HCT116 (cell line): ENCODE measurements at regions not wholly inside any gene's neighbourhood (a gene's known extent, or its start where the extent isn't known, plus 50 kb on each side); places are given as distances from the start of the nearest gene placed in this dataset.

Experiments used
- ATAC-seq: fragments of 200-7000 bp; cut with Tn5 transposase; 2 replicates; pipeline ENCODE4 v1.9.1; 2020; ENCODE audit warnings: mild to moderate bottlenecking, moderate library complexity
- BruUV-seq: library from RNA; stranded (reverse); fragments of 400-500 nt; replicated peaks from 2 replicates; lab custom pipeline; 2021; lab: Mats Ljungman, UMichigan
- CTCF ChIA-PET: fragments of 300-600 bp; sonication (Branson Sonifier 250); formaldehyde crosslinking; loops from one replicate; lab custom pipeline; 2021; ENCODE audit warnings: antibody characterized with exemption; lab: Charles Lee
- POLR2A ChIA-PET: fragments of 300-600, 350-600 bp; sonication (Branson Sonifier 250); formaldehyde crosslinking; loops from one replicate; lab custom pipeline; 2021; ENCODE audit warnings: antibody characterized with exemption; lab: Charles Lee
- RAD21 ChIA-PET, 2 experiments: fragments of 300-600 bp; sonication (Branson Sonifier 250); formaldehyde crosslinking; loops; one replicate each; lab custom pipeline; 2023; ENCODE audit warnings: low total read pairs in 2 of 2; ENCODE audit not compliant: uncharacterized antibody in 2 of 2, unreplicated experiment in 2 of 2, low non-redundant PET in 1 of 2; lab: Charles Lee
- DNase-seq: peaks from one replicate; pipeline ENCODE4 v3.0.0-alpha.2; 2010; ENCODE audit warnings: low read depth, low spot score
- H2AFZ ChIP-seq: fragments of 200-600 bp; shearing (Covaris generic), sonication (generic); 2 replicates; pipeline ENCODE4 v1.6.1; 2017; ENCODE audit warnings: low read depth, mixed run types, mixed read lengths, antibody characterized with exemption, low read length; ENCODE audit not compliant: poor library complexity, severe bottlenecking
- H3K27ac ChIP-seq: 2 replicates; pipeline ENCODE4 v1.5.1; 2012; ENCODE audit warnings: low read depth, low read length
- H3K27me3 ChIP-seq: fragments of 200-600 bp; sonication (generic); 2 replicates; pipeline ENCODE4 v1.6.1; 2016; ENCODE audit warnings: mixed run types, low read length, mixed read lengths; ENCODE audit not compliant: insufficient read depth
- H3K36me3 ChIP-seq, 2 experiments: fragments of 200-500 bp in 1 of 2; fragments of 200-600 bp in 1 of 2; sonication (Bioruptor generic) in 1 of 2; sonication (generic) in 1 of 2; 2 replicates each; pipeline versions ENCODE4 v1.5.1 to v1.6.1; 2014 to 2016; ENCODE audit warnings: low read length in 2 of 2, inconsistent platforms in 1 of 2, mixed read lengths in 1 of 2, mixed run types in 1 of 2; ENCODE audit not compliant: insufficient read depth in 2 of 2, control insufficient read depth in 1 of 2
- H3K4me1 ChIP-seq, 2 experiments: fragments of 200-600 bp in 1 of 2; sonication (generic) in 1 of 2; 2 replicates each; pipeline versions ENCODE4 v1.5.1 to v1.6.1; 2012 to 2017; ENCODE audit warnings: low read length in 2 of 2, inconsistent platforms in 1 of 2, mild to moderate bottlenecking in 1 of 2, mixed read lengths in 1 of 2, mixed run types in 1 of 2, moderate library complexity in 1 of 2; ENCODE audit not compliant: insufficient read depth in 2 of 2, control insufficient read depth in 1 of 2
- H3K4me2 ChIP-seq: fragments of 200-600 bp; sonication (generic); 2 replicates; pipeline ENCODE4 v1.6.1; 2017; ENCODE audit warnings: mixed run types, low read length, mixed read lengths
- H3K4me3 ChIP-seq, 2 experiments: fragments of 200-600 bp in 1 of 2; sonication (generic) in 1 of 2; replicated peaks in 1 of 2; 2 replicates each; pipeline ENCODE4 v1.5.1; 2011 to 2016; ENCODE audit warnings: low read length in 2 of 2, control low read depth in 1 of 2, low read depth in 1 of 2, mild to moderate bottlenecking in 1 of 2, mixed read lengths in 1 of 2, mixed run types in 1 of 2
- H3K79me2 ChIP-seq: fragments of 200-600 bp; sonication (generic); 2 replicates; pipeline ENCODE4 v1.6.1; 2017; ENCODE audit warnings: mild to moderate bottlenecking, mixed run types, low read length, moderate library complexity, mixed read lengths; ENCODE audit not compliant: insufficient read depth
- H3K9ac ChIP-seq: fragments of 200-600 bp; sonication (generic); 2 replicates; pipeline ENCODE4 v1.6.1; 2016; ENCODE audit warnings: low read length, mixed read lengths
- H3K9me2 ChIP-seq: fragments of 200-600 bp; sonication (generic), shearing (Covaris generic); 2 replicates; pipeline ENCODE4 v1.6.1; 2017; ENCODE audit warnings: mixed run types, mild to moderate bottlenecking, moderate library complexity; ENCODE audit not compliant: insufficient read depth
- H3K9me3 ChIP-seq, 2 experiments: fragments of 200-500 bp in 1 of 2; fragments of 200-600 bp in 1 of 2; sonication (Bioruptor generic) in 1 of 2; sonication (generic) in 1 of 2; 2 replicates each; pipeline ENCODE4 v1.6.1; 2014 to 2017; ENCODE audit warnings: low read length in 2 of 2, mixed read lengths in 2 of 2, inconsistent platforms in 1 of 2, low read depth in 1 of 2, mild to moderate bottlenecking in 1 of 2, mixed run types in 1 of 2, moderate library complexity in 1 of 2; ENCODE audit not compliant: control insufficient read depth in 1 of 2, insufficient read depth in 1 of 2
- H4K20me1 ChIP-seq: fragments of 200-600 bp; sonication (generic), shearing (Covaris generic); 2 replicates; pipeline ENCODE4 v1.6.1; 2017; ENCODE audit warnings: mixed run types, mild to moderate bottlenecking, moderate library complexity; ENCODE audit not compliant: insufficient read depth
- CBX3 ChIP-seq: IDR thresholded peaks from 2 replicates; pipeline ENCODE4 v1.6.1; 2012; ENCODE audit warnings: low read depth
- CEBPB ChIP-seq: IDR thresholded peaks from 2 replicates; pipeline ENCODE4 v1.6.1; 2012; ENCODE audit warnings: low read depth
- CTCF ChIP-seq, 3 experiments: fragments of 200-600 bp in 1 of 3; sonication (generic) in 1 of 3; IDR thresholded peaks in 2 of 3; conservative IDR thresholded peaks in 1 of 3; 2 replicates each; pipeline ENCODE4 v1.5.1; 2012 to 2017; ENCODE audit warnings: low read depth in 2 of 3, low read length in 2 of 3, antibody characterized with exemption in 1 of 3, borderline replicate concordance in 1 of 3, control low read depth in 1 of 3, mild to moderate bottlenecking in 1 of 3, mixed read lengths in 1 of 3, mixed run types in 1 of 3, moderate library complexity in 1 of 3; ENCODE audit not compliant: insufficient read depth in 1 of 3
- EGR1 ChIP-seq: IDR thresholded peaks from 2 replicates; pipeline ENCODE4 v1.6.1; 2012; ENCODE audit warnings: low read depth
- ELF1 ChIP-seq: IDR thresholded peaks from 2 replicates; pipeline ENCODE4 v1.6.1; 2012; ENCODE audit warnings: low read depth, borderline replicate concordance
- EZH2 ChIP-seq: fragments of 200-600 bp; sonication (generic); IDR thresholded peaks from 2 replicates; pipeline ENCODE4 v1.6.1; 2017; ENCODE audit warnings: antibody characterized with exemption, mixed run types
- EZH2phosphoT487 ChIP-seq: fragments of 200-600 bp; IDR thresholded peaks from 2 replicates; pipeline ENCODE4 v1.6.1; 2018; ENCODE audit warnings: antibody characterized with exemption, borderline replicate concordance
- FOSL1 ChIP-seq: IDR thresholded peaks from 2 replicates; pipeline ENCODE4 v1.6.1; 2012; ENCODE audit warnings: low read depth
- JUND ChIP-seq: IDR thresholded peaks from 2 replicates; pipeline ENCODE4 v1.6.1; 2012
- POLR2AphosphoS5 ChIP-seq: IDR thresholded peaks from 2 replicates; pipeline ENCODE4 v1.6.1; 2011; ENCODE audit warnings: mild to moderate bottlenecking, low read depth, low read length, moderate library complexity
- RAD21 ChIP-seq: IDR thresholded peaks from 2 replicates; pipeline ENCODE4 v1.6.1; 2012; ENCODE audit warnings: low read depth, mild to moderate bottlenecking
- SRF ChIP-seq: IDR thresholded peaks from 2 replicates; pipeline ENCODE4 v1.6.1; 2012; ENCODE audit warnings: low read depth
- YY1 ChIP-seq: IDR thresholded peaks from 2 replicates; pipeline ENCODE4 v1.6.1; 2011; ENCODE audit warnings: low read length, low read depth, moderate library complexity, mild to moderate bottlenecking; ENCODE audit not compliant: insufficient replicate concordance; ENCODE audit errors: extremely low read depth
- ZBTB33 ChIP-seq: IDR thresholded peaks from 2 replicates; pipeline ENCODE4 v1.6.1; 2011; ENCODE audit warnings: mild to moderate bottlenecking, low read length, moderate library complexity; ENCODE audit not compliant: insufficient replicate concordance; ENCODE audit errors: extremely low read depth
- ZFX ChIP-seq: fragments of 450-650 bp; IDR thresholded peaks from 2 replicates; pipeline ENCODE4 v1.6.1; 2017
- ZNF274 ChIP-seq: fragments of 200-500 bp; sonication (Bioruptor generic); IDR thresholded peaks from 2 replicates; pipeline ENCODE4 v1.6.1; 2014; ENCODE audit warnings: mild to moderate bottlenecking, low read depth, low read length, inconsistent platforms
- intact Hi-C: fragments of 100-400 bp; cut with micrococcal nuclease; formaldehyde crosslinking; loops from 2 replicates; pipeline ENCODE4 v1.10.0; 2022

GRCh38 chr3:182473191-182473710 lies 320.1 kb upstream of the ATP11B start:
- Histone ChIP-seq H3K9ac (no peak overlapping the region), H2AFZ (no peak overlapping the region), H3K4me1 (no peaks in the 10 kb centered on the region), H3K4me2 (no peak overlapping the region), H3K36me3 (no peaks in the 10 kb centered on the region), H4K20me1 (no peaks in the 10 kb centered on the region), H3K9me3 (no peaks in the 10 kb centered on the region), H3K4me3 (no peak overlapping the region), H3K9me2 (no peaks in the 10 kb centered on the region), H3K27ac (no peak overlapping the region), H3K27me3 (no peaks in the 10 kb centered on the region), H3K79me2 (no peaks in the 10 kb centered on the region)
- no peak for TF ChIP-seq EZH2phosphoT487
- TF ChIP-seq CBX3: no peak
- no peak for TF ChIP-seq YY1
- no peak for TF ChIP-seq CEBPB
- RAD21 ChIA-PET: no interaction called here
- no TSS peak for BruUV-seq
- DNase-seq (no peak), ATAC-seq (no peak)
- intact Hi-C loops: no loop called here
- CTCF ChIA-PET: no interaction called here
- POLR2A ChIA-PET: no interaction called here

GRCh38 chr3:182478369-182478768 lies 314.9 kb upstream of the ATP11B start:
- Histone ChIP-seq H3K4me1 (no peaks in the 10 kb centered on the region), H3K27ac (no peak overlapping the region), H3K27me3 (no peaks in the 10 kb centered on the region), H2AFZ (no peak overlapping the region), H3K9me3 (no peaks in the 10 kb centered on the region), H3K4me2 (no peak overlapping the region), H3K4me3 (no peak overlapping the region), H4K20me1 (no peaks in the 10 kb centered on the region), H3K79me2 (no peaks in the 10 kb centered on the region), H3K9me2 (no peaks in the 10 kb centered on the region), H3K36me3 (no peaks in the 10 kb centered on the region), H3K9ac (no peak overlapping the region)
- no peak for ATAC-seq
- TF ChIP-seq EGR1 (no peak), YY1 (no peak), POLR2AphosphoS5 (no peak), FOSL1 (no peak), ZNF274 (no peak), SRF (no peak), EZH2 (no peak), JUND (no peak), ZBTB33 (no peak), ELF1 (no peak), CTCF (IDR thresholded peaks at IDR 0.05 in 2 of 3, conservative IDR thresholded peaks at IDR 0.05 in 1 of 3; ENCODE audit: borderline replicate concordance in 1 of 3, insufficient read depth in 1 of 3, low read depth in 2 of 3, low read length in 2 of 3) (no peak), RAD21 (no peak), ZFX (no peak)
- no peak for DNase-seq
- POLR2A ChIA-PET: no interaction called here
- RAD21 ChIA-PET: no interaction called here
- CTCF ChIA-PET: no interaction called here
- BruUV-seq: no TSS peak
- intact Hi-C loops: no loop called here
